DOHH2 (cell line): ENCODE measurements at regions not wholly inside any gene's neighbourhood (a gene's known extent, or its start where the extent isn't known, plus 50 kb on each side); places are given as distances from the start of the nearest gene placed in this dataset.

ENCODE experiments used
- EZH2phosphoT487 ChIP-seq: fragments of 200-600 bp; sonication (generic); IDR thresholded peaks from 2 replicates; pipeline ENCODE4 v1.6.1; 2017; ENCODE audit warnings: borderline replicate concordance, mild to moderate bottlenecking, antibody characterized with exemption, low read length, moderate library complexity, mixed read lengths
- TF ChIP-seq, protein P1 (sequence below): fragments of 200-600 bp; sonication (generic); IDR thresholded peaks from one replicate; pipeline ENCODE4 v1.5.1; 2014; ENCODE audit warnings: antibody characterized with exemption, mild to moderate bottlenecking, low read depth, low read length; ENCODE audit not compliant: poor library complexity, severe bottlenecking

DNA sequence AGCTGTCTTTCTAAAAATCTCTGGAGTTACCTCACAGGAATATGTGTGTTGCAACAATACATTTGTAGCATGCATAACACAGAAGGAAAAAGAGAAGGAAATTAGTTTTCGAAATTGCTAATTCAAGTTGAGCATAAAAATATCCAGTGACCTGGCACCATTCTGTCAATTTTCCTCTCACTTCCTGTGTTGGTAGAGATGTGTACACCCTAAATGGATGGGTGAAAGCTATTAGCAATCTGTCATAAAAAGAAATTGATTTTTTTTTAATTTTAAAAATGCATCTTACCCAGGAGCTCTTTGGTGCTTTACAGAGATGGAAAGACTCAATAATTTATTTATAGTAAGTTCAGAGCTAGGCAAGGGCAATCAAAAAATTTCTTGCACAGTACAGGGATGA is 333.3 kb upstream of the TMEM229A start:
- TF ChIP-seq, protein P1, sequence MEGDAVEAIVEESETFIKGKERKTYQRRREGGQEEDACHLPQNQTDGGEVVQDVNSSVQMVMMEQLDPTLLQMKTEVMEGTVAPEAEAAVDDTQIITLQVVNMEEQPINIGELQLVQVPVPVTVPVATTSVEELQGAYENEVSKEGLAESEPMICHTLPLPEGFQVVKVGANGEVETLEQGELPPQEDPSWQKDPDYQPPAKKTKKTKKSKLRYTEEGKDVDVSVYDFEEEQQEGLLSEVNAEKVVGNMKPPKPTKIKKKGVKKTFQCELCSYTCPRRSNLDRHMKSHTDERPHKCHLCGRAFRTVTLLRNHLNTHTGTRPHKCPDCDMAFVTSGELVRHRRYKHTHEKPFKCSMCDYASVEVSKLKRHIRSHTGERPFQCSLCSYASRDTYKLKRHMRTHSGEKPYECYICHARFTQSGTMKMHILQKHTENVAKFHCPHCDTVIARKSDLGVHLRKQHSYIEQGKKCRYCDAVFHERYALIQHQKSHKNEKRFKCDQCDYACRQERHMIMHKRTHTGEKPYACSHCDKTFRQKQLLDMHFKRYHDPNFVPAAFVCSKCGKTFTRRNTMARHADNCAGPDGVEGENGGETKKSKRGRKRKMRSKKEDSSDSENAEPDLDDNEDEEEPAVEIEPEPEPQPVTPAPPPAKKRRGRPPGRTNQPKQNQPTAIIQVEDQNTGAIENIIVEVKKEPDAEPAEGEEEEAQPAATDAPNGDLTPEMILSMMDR = no peak
- TF ChIP-seq EZH2phosphoT487 = no peak
